H1 (cell line): ENCODE measurements at regions not wholly inside any gene's neighbourhood (a gene's known extent, or its start where the extent isn't known, plus 50 kb on each side); places are given as distances from the start of the nearest gene placed in this dataset.

Source experiments
- CBX8 ChIP-seq: fragments of 300-800, 300-1000 bp; sonication (generic); IDR thresholded peaks from 2 replicates; pipeline ENCODE4 v1.7.1; 2016; ENCODE audit warnings: low read depth, low read length, borderline replicate concordance
- EZH2 ChIP-seq: fragments of 200-600 bp; sonication (generic); IDR thresholded peaks from 2 replicates; pipeline ENCODE4 v1.7.1; 2012; ENCODE audit warnings: low read depth, mild to moderate bottlenecking, moderate library complexity, low read length, inconsistent platforms; ENCODE audit not compliant: severe bottlenecking
- HDAC6 ChIP-seq: IDR thresholded peaks from one replicate; pipeline ENCODE4 v1.7.1; 2012; ENCODE audit warnings: low read depth, mild to moderate bottlenecking, inconsistent platforms, low read length, moderate library complexity
- TAF1 ChIP-seq: IDR thresholded peaks from 2 replicates; pipeline ENCODE4 v1.6.1; 2011; ENCODE audit warnings: mild to moderate bottlenecking, low read depth, low read length
- TF ChIP-seq, protein P1 (sequence below): IDR thresholded peaks from 2 replicates; pipeline ENCODE4 v1.6.1; 2012; ENCODE audit warnings: low read length, inconsistent platforms

GRCh38 chr4:101699441-101700124, 90.9 kb upstream of the BANK1 start (continued):
- no peak for TF ChIP-seq TAF1
- TF ChIP-seq, protein P1, sequence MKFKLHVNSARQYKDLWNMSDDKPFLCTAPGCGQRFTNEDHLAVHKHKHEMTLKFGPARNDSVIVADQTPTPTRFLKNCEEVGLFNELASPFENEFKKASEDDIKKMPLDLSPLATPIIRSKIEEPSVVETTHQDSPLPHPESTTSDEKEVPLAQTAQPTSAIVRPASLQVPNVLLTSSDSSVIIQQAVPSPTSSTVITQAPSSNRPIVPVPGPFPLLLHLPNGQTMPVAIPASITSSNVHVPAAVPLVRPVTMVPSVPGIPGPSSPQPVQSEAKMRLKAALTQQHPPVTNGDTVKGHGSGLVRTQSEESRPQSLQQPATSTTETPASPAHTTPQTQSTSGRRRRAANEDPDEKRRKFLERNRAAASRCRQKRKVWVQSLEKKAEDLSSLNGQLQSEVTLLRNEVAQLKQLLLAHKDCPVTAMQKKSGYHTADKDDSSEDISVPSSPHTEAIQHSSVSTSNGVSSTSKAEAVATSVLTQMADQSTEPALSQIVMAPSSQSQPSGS = no peak
- no peak for TF ChIP-seq CBX8
- no peak for TF ChIP-seq HDAC6
- TF ChIP-seq EZH2 = no peak
- TF ChIP-seq, all 59 proteins: peak for 0
